WTC11 (cell line): ENCODE measurements at regions not wholly inside any gene's neighbourhood (a gene's known extent, or its start where the extent isn't known, plus 50 kb on each side); places are given as distances from the start of the nearest gene placed in this dataset.

Source experiments
- ATAC-seq: fragments of 200-7000 bp; cut with Tn5 transposase; 2 replicates; pipeline ENCODE4 v1.10.0; 2021; ENCODE audit warnings: mild to moderate bottlenecking, moderate library complexity
- CTCF ChIA-PET: fragments of 300-600 bp; sonication (Branson Sonifier 250); formaldehyde crosslinking; loops from one replicate; lab custom pipeline; 2021; ENCODE audit warnings: antibody characterized with exemption; lab: Charles Lee
- POLR2A ChIA-PET: fragments of 350-600 bp; sonication (Branson Sonifier 250); formaldehyde crosslinking; loops from one replicate; lab custom pipeline; 2021; ENCODE audit warnings: antibody characterized with exemption; lab: Charles Lee
- DNase-seq: peaks from one replicate; pipeline ENCODE4 v3.0.0; 2021; ENCODE audit warnings: low spot score
- H3K27ac Mint-ChIP-seq: 2 replicates; pipeline ENCODE4 v1.8.0; 2021; ENCODE audit warnings: mixed read lengths
- H3K27me3 Mint-ChIP-seq: 2 replicates; pipeline ENCODE4 v1.8.0; 2021; ENCODE audit warnings: low read depth, mild to moderate bottlenecking, moderate library complexity, mixed read lengths
- H3K36me3 Mint-ChIP-seq: 2 replicates; pipeline ENCODE4 v1.8.0; 2021; ENCODE audit warnings: mixed read lengths
- H3K4me1 Mint-ChIP-seq: 2 replicates; pipeline ENCODE4 v1.8.0; 2022; ENCODE audit warnings: mixed read lengths
- H3K4me3 Mint-ChIP-seq: 2 replicates; pipeline ENCODE4 v1.8.0; 2021; ENCODE audit warnings: mild to moderate bottlenecking, moderate library complexity, mixed read lengths
- H3K9me3 Mint-ChIP-seq: 2 replicates; pipeline ENCODE4 v1.8.0; 2021; ENCODE audit warnings: mixed read lengths
- CREB1 ChIP-seq: sonication (generic); formaldehyde crosslinking; IDR thresholded peaks from 2 replicates; pipeline ENCODE4 v1.8.0; 2023; ENCODE audit warnings: mild to moderate bottlenecking, missing genetic modification reagents
- ELF4 ChIP-seq: sonication (generic); formaldehyde crosslinking; IDR thresholded peaks from 2 replicates; pipeline ENCODE4 v1.8.1; 2022; ENCODE audit warnings: low read depth, mild to moderate bottlenecking, moderate library complexity, missing genetic modification reagents
- GTF2I ChIP-seq: fragments of 250-450 bp; sonication (Bioruptor Pico); conservative IDR thresholded peaks from 2 replicates; pipeline ENCODE4 v1.4.0; 2021; ENCODE audit warnings: mild to moderate bottlenecking
- HMGA2 ChIP-seq: fragments of 250-450 bp; sonication (Bioruptor Pico); IDR thresholded peaks from 2 replicates; pipeline ENCODE4 v1.4.0; 2021; ENCODE audit warnings: mild to moderate bottlenecking, moderate library complexity
- IRF2 ChIP-seq: sonication (generic); formaldehyde crosslinking; IDR thresholded peaks from 2 replicates; pipeline ENCODE4 v1.8.0; 2022; ENCODE audit warnings: low read depth, missing genetic modification reagents, borderline replicate concordance
- JAZF1 ChIP-seq: fragments of 250-450 bp; sonication (Bioruptor Pico); IDR thresholded peaks from 2 replicates; pipeline ENCODE4 v1.9.0; 2021; ENCODE audit warnings: moderate library complexity, mild to moderate bottlenecking, inconsistent platforms
- JUN ChIP-seq: sonication (generic); formaldehyde crosslinking; IDR thresholded peaks from 2 replicates; pipeline ENCODE4 v1.8.0; 2023; ENCODE audit warnings: mild to moderate bottlenecking, missing genetic modification reagents
- MXD4 ChIP-seq: fragments of 250-450 bp; sonication (Bioruptor Pico); IDR thresholded peaks from 2 replicates; pipeline ENCODE4 v1.8.0; 2021; ENCODE audit warnings: mild to moderate bottlenecking, moderate library complexity, borderline replicate concordance
- MYBL2 ChIP-seq: sonication (generic); formaldehyde crosslinking; IDR thresholded peaks from 2 replicates; pipeline ENCODE4 v1.8.1; 2023; ENCODE audit warnings: mild to moderate bottlenecking, moderate library complexity, missing genetic modification reagents
- NFE2L1 ChIP-seq: sonication (generic); formaldehyde crosslinking; IDR thresholded peaks from 2 replicates; pipeline ENCODE4 v1.8.1; 2023; ENCODE audit warnings: missing genetic modification reagents
- OVOL2 ChIP-seq: fragments of 250-450 bp; sonication (Bioruptor Pico); IDR thresholded peaks from 2 replicates; pipeline ENCODE4 v1.9.0; 2021; ENCODE audit warnings: mild to moderate bottlenecking, borderline replicate concordance
- RORB ChIP-seq: fragments of 250-450 bp; sonication (Bioruptor Pico); IDR thresholded peaks from 2 replicates; pipeline ENCODE4 v1.9.0; 2021; ENCODE audit warnings: mild to moderate bottlenecking
- SMAD3 ChIP-seq: sonication (generic); formaldehyde crosslinking; IDR thresholded peaks from 2 replicates; pipeline ENCODE4 v1.8.0; 2022; ENCODE audit warnings: missing genetic modification reagents, mild to moderate bottlenecking, borderline replicate concordance
- SOX15 ChIP-seq: fragments of 250-450 bp; sonication (Bioruptor Pico); IDR thresholded peaks from 2 replicates; pipeline ENCODE4 v1.9.0; 2021; ENCODE audit warnings: mild to moderate bottlenecking
- TCF7 ChIP-seq: sonication (generic); formaldehyde crosslinking; IDR thresholded peaks from 2 replicates; pipeline ENCODE4 v1.8.0; 2022; ENCODE audit warnings: mild to moderate bottlenecking, low read depth, missing genetic modification reagents, moderate library complexity
- TP53 ChIP-seq: sonication (generic); formaldehyde crosslinking; IDR thresholded peaks from 2 replicates; pipeline ENCODE4 v1.8.1; 2023; ENCODE audit warnings: mild to moderate bottlenecking, missing genetic modification reagents
- ZNF121 ChIP-seq: sonication (generic); formaldehyde crosslinking; IDR thresholded peaks from 2 replicates; pipeline ENCODE4 v1.8.0; 2023; ENCODE audit warnings: missing genetic modification reagents
- ZNF138 ChIP-seq: sonication (generic); formaldehyde crosslinking; conservative IDR thresholded peaks from 2 replicates; pipeline ENCODE4 v1.8.1; 2022; ENCODE audit warnings: mild to moderate bottlenecking, moderate library complexity, missing genetic modification reagents
- ZNF232 ChIP-seq: sonication (generic); formaldehyde crosslinking; IDR thresholded peaks from 2 replicates; pipeline ENCODE4 v1.8.0; 2022; ENCODE audit warnings: mild to moderate bottlenecking, missing genetic modification reagents
- ZNF263 ChIP-seq: sonication (generic); formaldehyde crosslinking; IDR thresholded peaks from 2 replicates; pipeline ENCODE4 v1.8.1; 2022; ENCODE audit warnings: low read depth, mild to moderate bottlenecking, moderate library complexity, missing genetic modification reagents
- ZNF317 ChIP-seq: sonication (generic); formaldehyde crosslinking; IDR thresholded peaks from 2 replicates; pipeline ENCODE4 v1.8.1; 2023; ENCODE audit warnings: low read depth, mild to moderate bottlenecking, moderate library complexity, missing genetic modification reagents, borderline replicate concordance
- ZNF423 ChIP-seq: fragments of 250-450 bp; sonication (Bioruptor Pico); IDR thresholded peaks from 2 replicates; pipeline ENCODE4 v2.1.2; 2022; ENCODE audit warnings: mild to moderate bottlenecking, moderate library complexity
- TF ChIP-seq, protein P1 (sequence below): sonication (generic); formaldehyde crosslinking; IDR thresholded peaks from 2 replicates; pipeline ENCODE4 v1.8.0; 2022; ENCODE audit warnings: mild to moderate bottlenecking, missing genetic modification reagents
- TF ChIP-seq, protein P2 (sequence below): fragments of 250-450 bp; sonication (Bioruptor Pico); IDR thresholded peaks from 2 replicates; pipeline ENCODE4 v1.9.0; 2021; ENCODE audit warnings: moderate library complexity, mild to moderate bottlenecking, inconsistent platforms, borderline replicate concordance
- TF ChIP-seq, protein P3 (sequence below): fragments of 250-450 bp; sonication (Bioruptor Pico); IDR thresholded peaks from 2 replicates; pipeline ENCODE4 v1.8.0; 2021; ENCODE audit warnings: mild to moderate bottlenecking

GRCh38 chr4:129531253-129531652, 435.3 kb downstream of the C4orf33 start:
- POLR2A ChIA-PET = no interaction called here
- Mint-ChIP-seq H3K9me3 (peaks cover 3% of the 10 kb centered on the region; the same call in 1 of the 2 replicates), H3K4me1 (peaks cover 9% of the 10 kb centered on the region), H3K27ac (no peak overlapping the region), H3K4me3 (no peak overlapping the region), H3K36me3 (no peaks in the 10 kb centered on the region), H3K27me3 (no peaks in the 10 kb centered on the region)
- TF ChIP-seq OVOL2 (no peak), TCF7 (CRISPR knock-in tag) (no peak), ZNF121 (no peak), ZNF138 (CRISPR knock-in tag) (no peak), NFE2L1 (CRISPR knock-in tag) (no peak), JAZF1 (no peak), MXD4 (CRISPR knock-in tag) (no peak), SOX15 (CRISPR knock-in tag) (no peak), SMAD3 (CRISPR knock-in tag) (no peak), JUN (no peak), ZNF317 (CRISPR knock-in tag) (no peak), ZNF232 (CRISPR knock-in tag) (no peak)
- TF ChIP-seq, protein P1, sequence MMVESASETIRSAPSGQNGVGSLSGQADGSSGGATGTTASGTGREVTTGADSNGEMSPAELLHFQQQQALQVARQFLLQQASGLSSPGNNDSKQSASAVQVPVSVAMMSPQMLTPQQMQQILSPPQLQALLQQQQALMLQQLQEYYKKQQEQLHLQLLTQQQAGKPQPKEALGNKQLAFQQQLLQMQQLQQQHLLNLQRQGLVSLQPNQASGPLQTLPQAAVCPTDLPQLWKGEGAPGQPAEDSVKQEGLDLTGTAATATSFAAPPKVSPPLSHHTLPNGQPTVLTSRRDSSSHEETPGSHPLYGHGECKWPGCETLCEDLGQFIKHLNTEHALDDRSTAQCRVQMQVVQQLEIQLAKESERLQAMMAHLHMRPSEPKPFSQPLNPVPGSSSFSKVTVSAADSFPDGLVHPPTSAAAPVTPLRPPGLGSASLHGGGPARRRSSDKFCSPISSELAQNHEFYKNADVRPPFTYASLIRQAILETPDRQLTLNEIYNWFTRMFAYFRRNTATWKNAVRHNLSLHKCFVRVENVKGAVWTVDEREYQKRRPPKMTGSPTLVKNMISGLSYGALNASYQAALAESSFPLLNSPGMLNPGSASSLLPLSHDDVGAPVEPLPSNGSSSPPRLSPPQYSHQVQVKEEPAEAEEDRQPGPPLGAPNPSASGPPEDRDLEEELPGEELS (CRISPR knock-in tag) = no peak
- CTCF ChIA-PET = no interaction called here
- DNase-seq (no peak), ATAC-seq (no peak)

DNA sequence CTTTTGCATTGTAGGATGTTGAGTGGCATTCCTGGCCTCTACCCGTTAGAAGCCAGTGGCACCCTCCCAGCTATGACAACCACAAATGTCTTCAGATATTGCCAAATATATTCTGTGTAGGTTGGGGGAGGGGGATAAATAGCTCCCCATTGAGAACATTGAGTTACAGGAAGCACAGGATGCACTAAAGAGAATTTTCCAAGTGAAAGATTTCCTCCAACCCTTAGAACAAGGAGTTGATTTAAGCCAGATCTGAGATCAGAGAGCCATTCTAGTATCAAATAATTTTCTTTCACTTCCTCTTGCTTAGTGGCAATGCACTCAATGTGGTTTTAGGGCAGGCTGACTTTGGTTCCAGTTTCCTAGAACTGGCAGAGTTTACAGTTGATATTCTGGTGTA, 436.6 kb downstream of the C4orf33 start:
- Mint-ChIP-seq H3K4me3 (no peak overlapping the region), H3K27ac (no peak overlapping the region), H3K9me3 (peaks cover 3% of the 10 kb centered on the region; the same call in 1 of the 2 replicates), H3K27me3 (no peaks in the 10 kb centered on the region), H3K36me3 (no peaks in the 10 kb centered on the region), H3K4me1 (peaks cover 3% of the 10 kb centered on the region; the same call in 1 of the 2 replicates)
- ATAC-seq (no peak), DNase-seq (no peak)
- ChIA-PET CTCF (no interaction called here), POLR2A (no interaction called here)
- no peak for TF ChIP-seq ZNF423 (CRISPR knock-in tag)
- TF ChIP-seq ZNF317 (CRISPR knock-in tag) = no peak
- no peak for TF ChIP-seq ZNF138 (CRISPR knock-in tag)
- no peak for TF ChIP-seq CREB1 (CRISPR knock-in tag)
- TF ChIP-seq ZNF263 (CRISPR knock-in tag) = no peak
- no peak for TF ChIP-seq IRF2
- TF ChIP-seq, protein P2, sequence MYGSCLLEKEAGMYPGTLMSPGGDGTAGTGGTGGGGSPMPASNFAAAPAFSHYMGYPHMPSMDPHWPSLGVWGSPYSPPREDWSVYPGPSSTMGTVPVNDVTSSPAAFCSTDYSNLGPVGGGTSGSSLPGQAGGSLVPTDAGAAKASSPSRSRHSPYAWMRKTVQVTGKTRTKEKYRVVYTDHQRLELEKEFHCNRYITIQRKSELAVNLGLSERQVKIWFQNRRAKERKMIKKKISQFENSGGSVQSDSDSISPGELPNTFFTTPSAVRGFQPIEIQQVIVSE (CRISPR knock-in tag) = no peak
- no peak for TF ChIP-seq ELF4
- no peak for TF ChIP-seq RORB (CRISPR knock-in tag)
- TF ChIP-seq HMGA2 (CRISPR knock-in tag) = no peak
- no peak for TF ChIP-seq GTF2I (CRISPR knock-in tag)

- TF ChIP-seq MYBL2 (CRISPR knock-in tag) (no peak), CREB1 (CRISPR knock-in tag) (no peak), TP53 (CRISPR knock-in tag) (no peak), ZNF317 (CRISPR knock-in tag) (no peak)
- TF ChIP-seq, protein P3, sequence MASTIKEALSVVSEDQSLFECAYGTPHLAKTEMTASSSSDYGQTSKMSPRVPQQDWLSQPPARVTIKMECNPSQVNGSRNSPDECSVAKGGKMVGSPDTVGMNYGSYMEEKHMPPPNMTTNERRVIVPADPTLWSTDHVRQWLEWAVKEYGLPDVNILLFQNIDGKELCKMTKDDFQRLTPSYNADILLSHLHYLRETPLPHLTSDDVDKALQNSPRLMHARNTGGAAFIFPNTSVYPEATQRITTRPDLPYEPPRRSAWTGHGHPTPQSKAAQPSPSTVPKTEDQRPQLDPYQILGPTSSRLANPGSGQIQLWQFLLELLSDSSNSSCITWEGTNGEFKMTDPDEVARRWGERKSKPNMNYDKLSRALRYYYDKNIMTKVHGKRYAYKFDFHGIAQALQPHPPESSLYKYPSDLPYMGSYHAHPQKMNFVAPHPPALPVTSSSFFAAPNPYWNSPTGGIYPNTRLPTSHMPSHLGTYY (CRISPR knock-in tag) = no peak
- H3K27me3 Mint-ChIP-seq = no peaks in the 10 kb centered on the region
- no peaks in the 10 kb centered on the region; the same call in 1 of the 2 replicates for H3K9me3 Mint-ChIP-seq
- H3K4me3 Mint-ChIP-seq = no peak overlapping the region
- no peak overlapping the region for H3K27ac Mint-ChIP-seq
- POLR2A ChIA-PET = no interaction called here
- DNase-seq (no peak), ATAC-seq (peak; percentile 36; the same call in 1 of the 2 replicates)
- H3K36me3 Mint-ChIP-seq = no peaks in the 10 kb centered on the region
- CTCF ChIA-PET = no interaction called here
- H3K4me1 Mint-ChIP-seq = peaks cover 3% of the 10 kb centered on the region
Measured at GRCh38 chr4:129543299-129543698, 447.3 kb downstream of the C4orf33 start.
